GM10266 (cell line): ENCODE measurements at regions not wholly inside any gene's neighbourhood (a gene's known extent, or its start where the extent isn't known, plus 50 kb on each side); places are given as distances from the start of the nearest gene placed in this dataset.

Experiments used
- DNase-seq: peaks from one replicate; pipeline ENCODE4 v3.0.0; 2012; ENCODE audit errors: extremely low spot score
- CTCF ChIP-seq: IDR thresholded peaks from 2 replicates; pipeline ENCODE4 v1.5.1; 2012; ENCODE audit warnings: mild to moderate bottlenecking, low read depth; ENCODE audit not compliant: control insufficient read depth, insufficient read depth; ENCODE audit errors: missing control alignments

- TF ChIP-seq CTCF: no peak
- DNase-seq: no peak
Measured at GRCh38 chr4:66923081-66923865, 622.0 kb downstream of the CENPC start.

- no peak for TF ChIP-seq CTCF
- DNase-seq: no peak
Measured at GRCh38 chr4:66921433-66921832, 623.9 kb downstream of the CENPC start.

- no peak for TF ChIP-seq CTCF
- no peak for DNase-seq
Measured at GRCh38 chr4:66920514-66920913, 624.8 kb downstream of the CENPC start.

GRCh38 chr4:66911880-66912279, 633.4 kb downstream of the CENPC start:
- no peak for TF ChIP-seq CTCF
- no peak for DNase-seq

GRCh38 chr4:66906314-66906713, 639.0 kb downstream of the CENPC start:
- TF ChIP-seq CTCF: no peak
- DNase-seq: no peak

- TF ChIP-seq CTCF: no peak
- DNase-seq: no peak
Measured at GRCh38 chr4:66899422-66900065, 645.8 kb downstream of the CENPC start.

GRCh38 chr4:66893807-66894206, 651.5 kb downstream of the CENPC start:
- TF ChIP-seq CTCF: no peak
- no peak for DNase-seq
